GM10248 (cell line): ENCODE measurements at regions not wholly inside any gene's neighbourhood (a gene's known extent, or its start where the extent isn't known, plus 50 kb on each side); places are given as distances from the start of the nearest gene placed in this dataset.

ENCODE experiments used
- CTCF ChIA-PET: fragments of 300-600 bp; sonication (Branson Sonifier 250); formaldehyde crosslinking; extraction: SDS; loops from one replicate; lab custom pipeline; 2021; ENCODE audit warnings: antibody characterized with exemption; lab: Yijun Ruan, JAX
- POLR2A ChIA-PET: fragments of 350-650 bp; sonication (Branson Sonifier 250); formaldehyde crosslinking; extraction: SDS; loops from one replicate; lab custom pipeline; 2020; ENCODE audit warnings: antibody characterized with exemption; lab: Yijun Ruan, JAX
- DNase-seq: peaks from one replicate; pipeline ENCODE4 v3.0.0; 2012; ENCODE audit errors: extremely low spot score
- CTCF ChIP-seq: IDR thresholded peaks from 2 replicates; pipeline ENCODE4 v1.5.1; 2012; ENCODE audit warnings: mild to moderate bottlenecking, low read depth; ENCODE audit errors: extremely low read depth, missing control alignments, control extremely low read depth

GRCh38 chr9:119002491-119002890, 366.7 kb downstream of the BRINP1 start:
- POLR2A ChIA-PET: no interaction called here
- no peak for TF ChIP-seq CTCF
- CTCF ChIA-PET: interaction anchor here (3.4 kb wide), 1 partner anchor 11 kb away, joined by 12 read pairs; no protein-coding TSS in a partner anchor
- DNase-seq: no peak

DNA sequence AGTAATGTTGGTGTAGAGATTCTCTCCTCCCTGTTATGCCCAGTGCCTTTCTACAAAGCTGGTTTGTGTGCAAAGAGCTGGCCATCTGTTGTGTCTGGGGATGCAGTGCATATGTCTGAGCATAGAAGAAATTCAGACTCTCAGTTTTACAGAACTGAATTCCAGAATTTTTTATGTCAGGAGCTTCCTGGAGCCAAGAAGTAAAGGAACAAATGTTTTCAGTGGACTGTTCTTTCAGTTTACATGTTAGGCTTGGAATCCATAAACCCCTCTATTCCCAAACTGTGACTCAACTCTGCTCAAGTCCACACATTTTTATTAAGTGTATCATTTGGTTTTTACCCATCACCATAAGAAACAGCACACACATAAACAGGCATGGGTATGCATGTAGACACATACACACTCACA, 366.0 kb downstream of the BRINP1 start:
- DNase-seq: no peak
- CTCF ChIA-PET: interaction anchor here (3.4 kb wide), 1 partner anchor 11 kb away, joined by 12 read pairs; no protein-coding TSS in a partner anchor
- TF ChIP-seq CTCF: no peak
- POLR2A ChIA-PET: no interaction called here

GRCh38 chr9:119003882-119004617, 365.2 kb downstream of the BRINP1 start:
- no peak for DNase-seq
- CTCF ChIA-PET: interaction anchor here (0.9 to 3.4 kb wide), 2 partner anchors 8 to 10 kb away, joined by 4 to 12 read pairs; no protein-coding TSS in a partner anchor
- POLR2A ChIA-PET: no interaction called here
- no peak for TF ChIP-seq CTCF

DNA sequence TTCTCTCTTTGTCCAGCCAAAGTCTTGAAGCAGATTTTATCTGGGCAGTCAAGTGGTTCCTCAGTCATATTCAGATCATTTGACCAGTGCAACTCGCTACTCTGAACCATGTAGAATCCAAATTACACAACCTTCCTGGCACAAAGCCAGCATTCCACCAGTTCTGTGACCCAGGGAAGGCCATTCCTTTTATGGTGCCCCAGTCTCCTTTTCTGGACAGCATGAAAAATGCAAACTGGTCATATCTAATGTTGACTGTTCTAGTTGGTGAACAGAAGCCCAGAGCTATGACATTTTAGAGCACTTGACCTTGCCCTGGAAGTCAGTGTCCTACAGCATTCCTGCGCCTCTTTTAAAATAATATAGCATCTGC, 364.6 kb downstream of the BRINP1 start:
- DNase-seq: no peak
- POLR2A ChIA-PET: no interaction called here
- TF ChIP-seq CTCF: no peak
- CTCF ChIA-PET: interaction anchor here (0.9 to 3.4 kb wide), 2 partner anchors 9 kb away, joined by 4 to 12 read pairs; no protein-coding TSS in a partner anchor

DNA sequence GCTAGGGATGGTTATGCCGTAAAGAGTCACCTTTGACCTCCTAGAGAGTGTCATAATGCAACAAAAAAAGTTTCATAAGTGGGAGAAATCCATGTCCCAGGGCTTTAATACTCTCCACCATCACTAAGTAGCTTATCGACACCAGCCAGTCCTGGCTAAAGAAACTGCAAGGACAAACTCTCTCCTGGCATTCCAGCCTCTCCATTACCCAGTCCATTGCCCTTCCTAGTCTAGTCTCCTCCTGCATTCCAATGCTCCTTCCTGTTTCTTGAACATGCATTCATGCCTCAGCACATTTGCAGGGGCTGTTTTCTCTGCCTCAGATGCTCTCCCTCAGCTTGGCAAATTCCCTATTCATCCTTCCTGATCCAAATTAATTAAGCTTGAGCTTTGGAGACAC, 364.1 kb downstream of the BRINP1 start:
- no peak for DNase-seq
- POLR2A ChIA-PET: no interaction called here
- TF ChIP-seq CTCF: no peak
- CTCF ChIA-PET: interaction anchor here (0.9 kb wide), 1 partner anchor 10 kb away, joined by 3 read pairs; no protein-coding TSS in a partner anchor

DNA sequence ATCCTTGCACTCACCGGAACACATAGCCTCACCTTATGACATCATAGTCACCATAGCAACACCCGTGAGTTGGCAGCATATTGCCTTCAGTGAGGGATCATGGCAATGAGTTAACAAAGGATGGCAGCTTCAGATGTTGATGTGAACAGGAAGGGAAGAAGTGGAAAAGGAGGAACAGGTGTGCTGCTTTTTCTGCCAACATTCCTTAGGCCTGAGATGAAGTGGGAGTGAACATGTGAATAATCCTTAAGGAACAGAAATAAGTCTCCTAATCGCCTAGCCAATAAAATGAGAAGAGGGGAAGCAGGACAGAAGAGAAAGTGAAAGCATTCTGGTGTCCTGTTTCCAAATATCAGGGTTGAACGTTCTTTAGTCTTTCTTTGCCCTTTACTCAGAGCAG, 360.0 kb downstream of the BRINP1 start:
- POLR2A ChIA-PET: no interaction called here
- no peak for DNase-seq
- no peak for TF ChIP-seq CTCF
- CTCF ChIA-PET: no interaction called here
